ENCODE measurements at regions not wholly inside any gene's neighbourhood (a gene's known extent, or its start where the extent isn't known, plus 50 kb on each side); places are given as distances from the start of the nearest gene placed in this dataset.

GRCh38 chr2:176834226-176834625 lies 378.4 kb upstream of the HNRNPA3 start:
- TF ChIP-seq EP300 (IDR thresholded peaks at IDR 0.05) (no peak), POLR2A (IDR thresholded peaks at IDR 0.05) (no peak), CTCF (IDR thresholded peaks at IDR 0.05) (no peak)
